Erythroblast (primary cell): ENCODE measurements at regions not wholly inside any gene's neighbourhood (a gene's known extent, or its start where the extent isn't known, plus 50 kb on each side); places are given as distances from the start of the nearest gene placed in this dataset.
"Not testable (repeated sequence)": the region's sequence is repeated elsewhere in the genome, so short reads cannot be mapped to it uniquely, and the experiment has no call there.

Experiments used
- DNase-seq, 2 experiments: peaks; one replicate each; lab custom pipeline; 2025; lab: John Stamatoyannopoulos, UW
- GATA1 ChIP-seq: IDR thresholded peaks from 2 replicates; pipeline ENCODE4 v1.6.1; 2011; ENCODE audit warnings: low read depth, mild to moderate bottlenecking, control low read depth, low read length, moderate library complexity
- POLR2A ChIP-seq: IDR thresholded peaks from 2 replicates; pipeline ENCODE4 v1.6.1; 2011; ENCODE audit warnings: mild to moderate bottlenecking, low read length

GRCh38 chr3:21216598-21216997, 534.4 kb downstream of the ZNF385D start:
- TF ChIP-seq POLR2A (no peak), GATA1 (no peak)

GRCh38 chr3:21204122-21204521, 546.9 kb downstream of the ZNF385D start:
- DNase-seq, result not testable (repeated sequence)

More at GRCh38 chr3:21216598-21216997, 534.4 kb downstream of the ZNF385D start:
- DNase-seq, result no peak

GRCh38 chr3:21195203-21195602, 555.8 kb downstream of the ZNF385D start:
- no peak for TF ChIP-seq GATA1
- no peak for TF ChIP-seq POLR2A
- no peak for DNase-seq

- not testable (repeated sequence) for DNase-seq
Observed at GRCh38 chr3:21194036-21194435, 557.0 kb downstream of the ZNF385D start.

GRCh38 chr3:21188459-21188858, 562.6 kb downstream of the ZNF385D start:
- no peak for DNase-seq
- TF ChIP-seq GATA1 (no peak), POLR2A (no peak)

GRCh38 chr3:21185816-21186314, 565.1 kb downstream of the ZNF385D start:
- TF ChIP-seq GATA1 (no peak), POLR2A (no peak)
- no peak for DNase-seq

GRCh38 chr3:21174461-21174860, 576.5 kb downstream of the ZNF385D start:
- DNase-seq, result no peak
- no peak for TF ChIP-seq GATA1
- no peak for TF ChIP-seq POLR2A

GRCh38 chr3:21170964-21171363, 580.0 kb downstream of the ZNF385D start:
- DNase-seq, result peak in 1 of 2 experiments; percentile 3
- TF ChIP-seq GATA1 (no peak), POLR2A (no peak)

GRCh38 chr3:21169948-21170347, 581.1 kb downstream of the ZNF385D start:
- DNase-seq, result no peak
- no peak for TF ChIP-seq POLR2A
- TF ChIP-seq GATA1, result no peak

GRCh38 chr3:21168471-21168870, 582.5 kb downstream of the ZNF385D start:
- TF ChIP-seq POLR2A, result no peak
- TF ChIP-seq GATA1, result no peak
- DNase-seq, result no peak

GRCh38 chr3:21163956-21164355, 587.1 kb downstream of the ZNF385D start:
- no peak for TF ChIP-seq GATA1
- no peak for TF ChIP-seq POLR2A
- DNase-seq, result no peak

GRCh38 chr3:21159543-21159906, 591.5 kb downstream of the ZNF385D start:
- no peak for DNase-seq
- TF ChIP-seq GATA1, result no peak
- no peak for TF ChIP-seq POLR2A

GRCh38 chr3:21158861-21159542, 592.0 kb downstream of the ZNF385D start:
- TF ChIP-seq POLR2A (no peak), GATA1 (no peak)
- no peak for DNase-seq

GRCh38 chr3:21154911-21155310, 596.1 kb downstream of the ZNF385D start:
- TF ChIP-seq POLR2A (no peak), GATA1 (no peak)
- no peak for DNase-seq

- DNase-seq, result no peak
- TF ChIP-seq POLR2A, result no peak
Observed at GRCh38 chr3:21152555-21152954, 598.5 kb downstream of the ZNF385D start.
